ENCODE measurements at regions not wholly inside any gene's neighbourhood (a gene's known extent, or its start where the extent isn't known, plus 50 kb on each side); places are given as distances from the start of the nearest gene placed in this dataset.

DNA sequence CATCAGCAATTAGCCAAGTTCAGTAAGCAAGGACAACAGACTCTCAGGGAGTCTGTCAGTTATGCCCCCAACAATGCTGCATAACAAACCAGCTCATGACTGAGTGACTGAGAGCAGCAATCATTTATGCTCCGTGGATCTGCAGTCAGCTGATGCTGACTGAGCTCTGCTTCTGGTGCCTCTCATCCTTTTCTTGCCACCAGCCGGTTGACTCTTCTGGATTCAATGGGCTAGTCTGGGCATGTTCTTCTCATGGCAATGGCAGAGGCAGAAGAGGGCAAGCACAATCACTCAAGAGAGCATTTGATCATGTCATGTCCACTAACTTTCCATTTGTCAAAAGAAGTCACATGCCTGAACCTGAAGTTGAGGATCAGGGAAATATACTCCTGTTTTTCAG, 157.0 kb upstream of the NTRK2 start:
- Histone ChIP-seq H3K27ac (no peak overlapping the region), H3K4me3 (no peak overlapping the region), H3K36me3 (no peaks in the 10 kb centered on the region), H3K4me1 (peaks cover 0 to 12% (median 6%) of the 10 kb centered on the region in 4 donors), H3K27me3 (no peaks in the 10 kb centered on the region), H3K9me3 (peaks cover 0 to 11% (median 7%) of the 10 kb centered on the region in 4 donors)
- no peak for DNase-seq
- TF ChIP-seq, protein P1, sequence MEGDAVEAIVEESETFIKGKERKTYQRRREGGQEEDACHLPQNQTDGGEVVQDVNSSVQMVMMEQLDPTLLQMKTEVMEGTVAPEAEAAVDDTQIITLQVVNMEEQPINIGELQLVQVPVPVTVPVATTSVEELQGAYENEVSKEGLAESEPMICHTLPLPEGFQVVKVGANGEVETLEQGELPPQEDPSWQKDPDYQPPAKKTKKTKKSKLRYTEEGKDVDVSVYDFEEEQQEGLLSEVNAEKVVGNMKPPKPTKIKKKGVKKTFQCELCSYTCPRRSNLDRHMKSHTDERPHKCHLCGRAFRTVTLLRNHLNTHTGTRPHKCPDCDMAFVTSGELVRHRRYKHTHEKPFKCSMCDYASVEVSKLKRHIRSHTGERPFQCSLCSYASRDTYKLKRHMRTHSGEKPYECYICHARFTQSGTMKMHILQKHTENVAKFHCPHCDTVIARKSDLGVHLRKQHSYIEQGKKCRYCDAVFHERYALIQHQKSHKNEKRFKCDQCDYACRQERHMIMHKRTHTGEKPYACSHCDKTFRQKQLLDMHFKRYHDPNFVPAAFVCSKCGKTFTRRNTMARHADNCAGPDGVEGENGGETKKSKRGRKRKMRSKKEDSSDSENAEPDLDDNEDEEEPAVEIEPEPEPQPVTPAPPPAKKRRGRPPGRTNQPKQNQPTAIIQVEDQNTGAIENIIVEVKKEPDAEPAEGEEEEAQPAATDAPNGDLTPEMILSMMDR (IDR thresholded peaks at IDR 0.05), result no peak
- TF ChIP-seq POLR2AphosphoS5 (IDR thresholded peaks at IDR 0.05) (no peak), EP300 (IDR thresholded peaks at IDR 0.05) (no peak)
- intact Hi-C loops (cut with DNase I; ENCODE audit: low total_unique reads), result no loop called here
- WGBS, 5 donors, result 60 to 92% (median 87%) methylated on average over 2 of the region's 2 CpGs

DNA sequence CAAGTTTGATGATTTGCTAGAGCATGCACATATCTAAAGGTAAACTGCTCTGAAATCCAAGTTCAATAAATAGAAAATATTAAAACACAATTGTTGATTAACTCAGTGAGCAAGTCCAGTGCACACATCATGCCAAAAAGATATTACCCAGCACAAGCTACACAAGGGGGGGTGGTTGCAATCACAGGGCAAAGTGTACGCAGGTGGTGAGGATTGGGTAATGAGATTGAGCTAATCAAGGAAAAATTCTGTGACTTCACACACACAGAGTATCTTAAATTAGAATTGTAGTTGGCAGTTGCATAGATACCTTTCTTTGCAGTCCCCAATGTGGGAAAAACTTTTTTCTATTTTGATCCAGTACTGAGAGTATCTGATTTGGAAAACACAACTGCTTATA, 156.1 kb upstream of the NTRK2 start:
- DNase-seq, result peak in 1 of 2 donors; percentile 40
- H3K4me1 ChIP-seq, result peaks cover 0 to 12% (median 6%) of the 10 kb centered on the region in 4 donors
- H3K27me3 ChIP-seq, result no peaks in the 10 kb centered on the region
- 38 to 58% (median 43%) methylated on average over 1 of the region's 1 CpG for WGBS, 5 donors
- H3K4me3 ChIP-seq, result no peak overlapping the region
- intact Hi-C loops (cut with DNase I; ENCODE audit: low total_unique reads), result no loop called here
- H3K36me3 ChIP-seq, result no peaks in the 10 kb centered on the region
- TF ChIP-seq POLR2A (IDR thresholded peaks at IDR 0.05) (no peak), POLR2AphosphoS5 (IDR thresholded peaks at IDR 0.05) (peak in 1 of 3 donors; percentile 8)
- H3K27ac ChIP-seq, result no peak overlapping the region
- H3K9me3 ChIP-seq, result peaks cover 0 to 4% (median under 1%) of the 10 kb centered on the region in 4 donors

DNA sequence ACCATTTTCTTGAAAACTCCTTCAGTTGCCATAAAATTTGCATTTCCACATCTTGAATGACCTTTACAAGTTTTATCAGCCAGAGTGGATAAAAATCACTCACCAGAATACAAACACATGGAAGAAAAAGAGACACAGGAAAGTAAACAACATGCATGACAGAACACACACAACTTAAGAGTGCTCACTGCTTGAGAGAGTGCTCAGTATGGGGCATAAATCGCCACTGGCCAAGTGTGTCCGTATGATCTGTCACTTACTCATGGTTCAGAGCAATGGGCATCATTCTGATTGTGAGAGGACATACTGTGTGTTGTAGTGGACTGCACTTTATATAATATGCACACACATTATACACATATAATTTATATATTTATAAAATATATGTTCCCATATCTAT, 155.6 kb upstream of the NTRK2 start:
- Histone ChIP-seq H3K36me3 (no peaks in the 10 kb centered on the region), H3K27me3 (no peaks in the 10 kb centered on the region), H3K9me3 (peaks cover 0 to 8% (median 0%) of the 10 kb centered on the region in 4 donors), H3K4me1 (peaks cover 0 to 12% (median 6%) of the 10 kb centered on the region in 4 donors), H3K27ac (no peak overlapping the region), H3K4me3 (no peak overlapping the region)
- 20 to 61% (median 30%) methylated on average over 2 of the region's 2 CpGs for WGBS, 5 donors
- TF ChIP-seq, protein P1 (IDR thresholded peaks at IDR 0.05), result no peak
- TF ChIP-seq EP300 (IDR thresholded peaks at IDR 0.05), result no peak
- TF ChIP-seq POLR2A (IDR thresholded peaks at IDR 0.05), result no peak
- TF ChIP-seq POLR2AphosphoS5 (IDR thresholded peaks at IDR 0.05), result no peak
- DNase-seq, result no peak
- intact Hi-C loops (cut with DNase I; ENCODE audit: low total_unique reads), result no loop called here

DNA sequence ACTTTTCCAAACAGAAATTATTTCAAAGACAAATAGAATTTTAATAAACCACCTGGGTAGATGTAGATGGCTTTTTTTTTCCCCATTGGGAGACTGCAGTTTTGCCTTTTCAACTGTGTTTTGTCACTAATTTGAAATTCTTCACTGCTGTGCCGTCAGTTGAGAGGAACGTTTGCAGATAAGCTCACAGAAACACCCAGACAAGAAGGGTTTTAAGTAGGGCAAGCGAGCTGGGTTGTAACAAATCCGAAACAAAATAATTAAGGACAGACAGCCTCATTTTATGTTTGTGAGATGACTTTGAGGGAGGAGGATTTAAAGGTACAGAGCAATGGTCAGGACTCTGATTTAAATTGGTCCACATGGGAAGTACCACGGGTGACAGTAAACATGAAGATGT, 155.1 kb upstream of the NTRK2 start:
- no peak overlapping the region for H3K27ac ChIP-seq
- H3K36me3 ChIP-seq, result no peaks in the 10 kb centered on the region
- H3K27me3 ChIP-seq, result no peaks in the 10 kb centered on the region
- no peak for DNase-seq
- H3K9me3 ChIP-seq, result peaks cover 0 to 8% (median 0%) of the 10 kb centered on the region in 4 donors
- no peak overlapping the region for H3K4me3 ChIP-seq
- TF ChIP-seq, protein P1 (IDR thresholded peaks at IDR 0.05), result no peak
- TF ChIP-seq POLR2AphosphoS5 (IDR thresholded peaks at IDR 0.05) (no peak), EP300 (IDR thresholded peaks at IDR 0.05) (no peak), POLR2A (IDR thresholded peaks at IDR 0.05) (no peak)
- WGBS, 5 donors, result 38 to 60% (median 41%) methylated on average over 5 of the region's 5 CpGs
- H3K4me1 ChIP-seq, result peaks cover 0 to 12% (median 6%) of the 10 kb centered on the region in 4 donors
- intact Hi-C loops (cut with DNase I; ENCODE audit: low total_unique reads), result no loop called here

DNA sequence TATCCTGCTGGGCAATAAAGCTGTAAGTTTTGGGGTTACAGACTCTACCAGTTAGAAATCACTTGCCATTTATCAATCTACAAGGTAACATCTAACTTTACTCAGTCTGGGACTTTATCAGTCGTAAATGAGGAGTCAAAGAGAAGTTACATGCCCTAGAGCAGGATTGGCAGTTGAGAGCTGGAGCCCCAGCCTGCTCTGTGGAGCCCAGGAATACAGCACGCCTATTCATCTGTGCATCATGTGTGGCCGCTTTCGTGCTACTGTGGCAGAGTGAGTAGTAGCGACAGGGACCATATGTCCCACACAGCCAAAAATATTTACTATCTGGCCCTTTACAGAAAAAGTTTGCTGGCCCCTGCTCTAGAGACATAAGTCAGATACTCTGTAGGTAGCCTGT, 152.5 kb upstream of the NTRK2 start:
- intact Hi-C loops (cut with DNase I; ENCODE audit: low total_unique reads), result no loop called here
- H3K4me3 ChIP-seq, result no peak overlapping the region
- 80 to 94% (median 87%) methylated on average over 5 of the region's 5 CpGs for WGBS, 5 donors

More for the DNA sequence above, 152.5 kb upstream of the NTRK2 start:
- Histone ChIP-seq H3K27ac (no peak overlapping the region), H3K36me3 (no peaks in the 10 kb centered on the region), H3K9me3 (peaks cover 0 to 8% (median 0%) of the 10 kb centered on the region in 4 donors), H3K27me3 (no peaks in the 10 kb centered on the region), H3K4me1 (peaks cover 0 to 12% (median 6%) of the 10 kb centered on the region in 4 donors)
- TF ChIP-seq POLR2AphosphoS5 (IDR thresholded peaks at IDR 0.05) (no peak), POLR2A (IDR thresholded peaks at IDR 0.05) (no peak), EP300 (IDR thresholded peaks at IDR 0.05) (no peak)
- TF ChIP-seq, protein P1 (IDR thresholded peaks at IDR 0.05), result no peak
- no peak for DNase-seq
